AG04449 (cell line): ENCODE measurements at regions not wholly inside any gene's neighbourhood (a gene's known extent, or its start where the extent isn't known, plus 50 kb on each side); places are given as distances from the start of the nearest gene placed in this dataset.

Experiments used
- CTCF ChIA-PET: fragments of 350-600 bp; formaldehyde crosslinking; extraction: SDS; loops from one replicate; lab custom pipeline; 2021; ENCODE audit warnings: antibody characterized with exemption; lab: Yijun Ruan, JAX
- POLR2A ChIA-PET: fragments of 400-600, 350-600 bp; formaldehyde crosslinking; extraction: SDS; loops from one replicate; lab custom pipeline; 2020; ENCODE audit warnings: antibody characterized with exemption, inconsistent platforms; lab: Yijun Ruan, JAX
- DNase-seq: peaks from one replicate; pipeline ENCODE4 v3.0.0-alpha.2; 2010; ENCODE audit warnings: low read depth, low spot score
- H3K4me3 ChIP-seq: 2 replicates; pipeline ENCODE4 v1.5.1; 2011; ENCODE audit warnings: low read depth, mild to moderate bottlenecking, control low read depth, low read length
- CTCF ChIP-seq: IDR thresholded peaks from one replicate; pipeline ENCODE4 v1.5.1; 2011; ENCODE audit warnings: mild to moderate bottlenecking, moderate library complexity, low read length, control low read depth, inconsistent platforms; ENCODE audit not compliant: insufficient read depth; ENCODE audit errors: missing control alignments

GRCh38 chr11:30733748-30734147, 147.6 kb upstream of the MPPED2 start:
- CTCF ChIA-PET, result no interaction called here
- POLR2A ChIA-PET, result no interaction called here
- TF ChIP-seq CTCF, result no peak
- DNase-seq, result no peak
- no peak overlapping the region for H3K4me3 ChIP-seq

GRCh38 chr11:30730011-30730410, 143.9 kb upstream of the MPPED2 start:
- no peak overlapping the region for H3K4me3 ChIP-seq
- ChIA-PET POLR2A (no interaction called here), CTCF (no interaction called here)
- no peak for TF ChIP-seq CTCF
- DNase-seq, result no peak

- no peak overlapping the region for H3K4me3 ChIP-seq
- TF ChIP-seq CTCF, result no peak
- POLR2A ChIA-PET, result no interaction called here
- no peak for DNase-seq
- CTCF ChIA-PET, result no interaction called here
These were observed 143.1 kb upstream of the MPPED2 start for GRCh38 chr11:30729187-30729713.

- TF ChIP-seq CTCF, result no peak
- no peak for DNase-seq
- POLR2A ChIA-PET, result no interaction called here
- CTCF ChIA-PET, result no interaction called here
- H3K4me3 ChIP-seq, result no peak overlapping the region
These were observed 139.6 kb upstream of the MPPED2 start for GRCh38 chr11:30725645-30726195.

- ChIA-PET POLR2A (no interaction called here), CTCF (no interaction called here)
- no peak for TF ChIP-seq CTCF
- no peak overlapping the region for H3K4me3 ChIP-seq
- DNase-seq, result no peak
These were observed 138.1 kb upstream of the MPPED2 start for GRCh38 chr11:30724274-30724673.

- TF ChIP-seq CTCF, result no peak
- ChIA-PET CTCF (no interaction called here), POLR2A (no interaction called here)
- H3K4me3 ChIP-seq, result no peak overlapping the region
- DNase-seq, result no peak
These were observed 133.2 kb upstream of the MPPED2 start for GRCh38 chr11:30719371-30719770.
